HG02678 (cell line): ENCODE measurements at regions not wholly inside any gene's neighbourhood (a gene's known extent, or its start where the extent isn't known, plus 50 kb on each side); places are given as distances from the start of the nearest gene placed in this dataset.

Experiments
- ATAC-seq: cut with Tn5 transposase; IDR thresholded peaks from one replicate; pipeline ENCODE4 v1.9.1; 2021; ENCODE audit warnings: mild to moderate bottlenecking, moderate library complexity; ENCODE audit not compliant: unreplicated experiment

- ATAC-seq: no peak
Observed at GRCh38 chr21:31470896-31471694, 127.0 kb upstream of the TIAM1 start.

DNA sequence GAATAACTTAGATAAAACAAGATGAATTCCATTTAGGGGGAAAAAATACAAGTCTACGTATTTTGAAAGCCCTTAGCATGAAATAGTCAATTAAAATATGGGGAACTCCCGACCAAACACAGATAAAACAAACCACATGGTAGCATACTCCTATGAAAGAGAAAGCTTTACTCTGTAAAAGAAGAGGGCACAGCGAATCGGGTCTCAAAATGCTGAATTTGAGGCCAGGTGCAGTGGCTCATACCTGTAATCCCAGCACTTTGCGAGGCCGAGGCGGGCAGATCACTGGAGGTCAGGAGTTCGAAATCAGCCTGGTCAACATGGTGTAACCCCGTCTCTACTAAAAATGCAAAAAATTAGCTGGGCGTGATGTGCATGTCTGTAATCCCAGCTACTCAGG is 116.9 kb upstream of the TIAM1 start:
- no peak for ATAC-seq

GRCh38 chr21:31459457-31459856 is 115.4 kb upstream of the TIAM1 start:
- ATAC-seq: no peak

- ATAC-seq: no peak
Observed at GRCh38 chr21:31457675-31458074, 113.6 kb upstream of the TIAM1 start.

- ATAC-seq: no peak
Observed at GRCh38 chr21:31456201-31456600, 112.1 kb upstream of the TIAM1 start.

- no peak for ATAC-seq
Observed at GRCh38 chr21:31455506-31455905, 111.4 kb upstream of the TIAM1 start.

- no peak for ATAC-seq
Observed at GRCh38 chr21:31450980-31451379, 106.9 kb upstream of the TIAM1 start.

DNA sequence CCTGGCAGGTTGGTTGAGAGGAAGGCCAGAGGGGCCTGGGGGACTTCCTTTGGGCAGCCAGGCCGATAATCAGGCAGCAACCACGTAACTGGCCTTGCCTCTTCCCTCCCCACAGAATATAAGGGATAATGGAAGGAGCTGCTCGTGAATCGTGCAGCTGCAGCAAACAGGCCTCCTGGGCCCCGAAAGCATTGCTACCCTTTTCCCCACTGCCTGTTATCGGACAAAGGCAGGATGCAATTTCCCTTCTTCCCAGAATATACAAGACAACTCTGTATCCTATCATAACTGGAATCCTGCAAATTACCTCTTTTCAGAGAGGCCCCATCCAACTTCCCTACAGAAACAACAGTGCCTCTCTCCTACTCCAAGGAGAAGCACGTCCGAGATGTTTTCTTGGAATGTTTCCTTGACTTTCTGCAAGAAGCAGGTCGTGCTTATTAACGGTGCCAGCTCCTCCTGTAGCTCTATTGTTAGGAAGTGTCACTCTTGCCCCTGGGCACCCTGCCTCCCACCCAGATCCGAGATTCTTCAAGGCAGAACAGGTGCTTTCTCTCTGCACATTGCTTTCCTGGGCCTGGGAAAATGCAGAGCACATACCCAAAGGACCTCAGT is 106.0 kb upstream of the TIAM1 start:
- ATAC-seq: no peak

- no peak for ATAC-seq
Observed at GRCh38 chr21:31448496-31448895, 104.4 kb upstream of the TIAM1 start.

GRCh38 chr21:31447505-31447904 is 103.4 kb upstream of the TIAM1 start:
- no peak for ATAC-seq

DNA sequence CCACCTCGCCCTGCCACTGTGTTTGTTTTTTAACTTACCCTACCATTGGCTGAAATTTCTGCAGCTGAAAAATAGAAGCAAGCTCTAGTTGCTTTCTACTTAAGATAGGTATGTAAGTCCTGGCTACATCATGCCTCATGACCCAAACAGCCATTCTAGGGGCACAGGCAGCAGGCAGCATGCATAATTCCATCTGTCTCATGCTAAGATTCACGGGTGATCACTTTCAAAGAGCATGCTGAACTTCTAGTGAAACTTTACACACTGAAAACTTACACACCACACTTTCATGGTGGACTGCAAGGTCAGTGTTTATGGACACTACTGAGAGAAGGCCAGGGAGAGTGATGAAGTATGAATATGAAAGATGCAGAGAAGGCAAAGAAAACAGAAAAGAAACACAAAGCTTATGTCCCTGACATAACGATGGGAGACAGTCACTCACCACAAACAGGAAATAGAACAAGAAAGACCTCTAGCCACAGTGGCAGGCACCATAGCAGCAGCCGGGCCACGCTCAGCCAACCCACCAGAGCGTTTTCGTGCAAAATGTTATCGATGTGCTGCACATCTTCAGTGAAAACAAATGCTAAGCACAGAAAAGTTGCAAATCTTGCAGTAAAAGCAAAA is 102.3 kb upstream of the TIAM1 start:
- ATAC-seq: peak; percentile 83

DNA sequence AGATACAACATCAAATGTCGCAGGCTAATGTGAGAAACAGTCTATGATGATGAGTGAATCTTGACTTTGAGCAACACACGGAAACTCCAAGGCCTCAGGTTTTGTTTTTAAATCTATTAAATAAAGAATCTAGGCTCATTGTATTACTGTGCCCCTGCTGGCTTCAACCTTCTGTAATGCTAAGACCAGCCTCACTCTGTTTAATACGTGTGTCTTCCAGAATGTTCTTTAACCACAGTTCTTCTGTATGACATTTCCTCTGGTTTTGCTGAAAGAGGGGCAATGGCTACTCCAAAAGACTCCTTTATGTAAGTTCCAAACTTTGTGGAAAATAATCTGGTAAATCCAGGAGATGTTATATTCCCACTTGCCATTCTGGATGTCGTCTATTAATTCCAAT is 101.1 kb upstream of the TIAM1 start:
- no peak for ATAC-seq

GRCh38 chr21:31443736-31444521 is 99.9 kb upstream of the TIAM1 start:
- no peak for ATAC-seq

- ATAC-seq: no peak
Observed at GRCh38 chr21:31442339-31442738, 98.3 kb upstream of the TIAM1 start.

- no peak for ATAC-seq
Observed at GRCh38 chr21:31429506-31429905, 85.4 kb upstream of the TIAM1 start.

DNA sequence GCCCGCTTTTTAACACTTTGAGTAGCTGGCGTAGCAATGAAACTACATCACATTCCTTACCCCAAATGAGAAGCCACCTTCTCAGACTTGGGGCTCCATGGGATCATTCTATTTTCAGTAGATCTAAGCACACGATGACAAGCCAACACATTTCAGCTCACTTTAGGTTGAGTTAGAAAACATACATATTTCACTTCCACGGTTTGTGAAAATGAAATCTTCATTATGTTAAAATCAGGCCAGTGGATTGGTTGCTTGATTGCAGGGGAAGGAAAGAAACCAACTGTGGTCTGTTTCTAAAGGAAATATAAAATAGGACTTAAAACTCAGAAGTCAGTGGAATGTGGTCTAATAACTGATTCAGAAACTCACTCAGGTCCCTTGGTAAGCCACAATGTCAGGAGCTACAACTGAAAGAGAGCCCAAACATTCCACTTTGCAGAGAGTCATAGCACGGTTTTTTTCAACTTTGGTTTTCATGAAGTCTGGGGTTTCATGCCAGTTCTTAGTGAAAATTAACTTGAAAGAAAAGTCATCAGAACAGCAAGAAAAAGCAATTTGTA is 82.3 kb upstream of the TIAM1 start:
- ATAC-seq: no peak

- ATAC-seq: no peak
Observed at GRCh38 chr21:31425138-31425537, 81.1 kb upstream of the TIAM1 start.

- no peak for ATAC-seq
Observed at GRCh38 chr21:31424058-31424457, 80.0 kb upstream of the TIAM1 start.

DNA sequence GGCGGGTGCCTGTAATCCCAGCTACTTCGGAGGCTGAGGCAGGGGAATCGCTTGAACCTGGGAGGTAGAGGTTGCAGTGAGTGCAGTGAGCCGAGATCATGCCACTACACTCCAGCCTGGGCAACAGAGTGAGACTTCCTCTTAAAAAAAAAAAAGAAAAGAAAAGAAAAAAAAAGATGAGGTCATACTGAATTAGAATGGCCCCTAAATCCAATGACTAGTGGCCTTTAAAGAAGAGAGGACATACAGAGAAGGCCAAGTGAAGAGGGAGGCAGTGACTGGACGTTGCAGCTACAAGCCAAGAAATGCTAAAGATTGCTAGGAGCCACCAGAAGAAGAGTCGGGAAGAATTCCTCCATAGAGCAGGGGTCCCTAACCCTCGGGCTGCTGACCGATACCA is 76.9 kb upstream of the TIAM1 start:
- no peak for ATAC-seq

GRCh38 chr21:31420354-31420753 is 76.3 kb upstream of the TIAM1 start:
- ATAC-seq: no peak

GRCh38 chr21:31418377-31419001 is 74.4 kb upstream of the TIAM1 start:
- ATAC-seq: no peak
